HG03095 (cell line): ENCODE measurements at regions not wholly inside any gene's neighbourhood (a gene's known extent, or its start where the extent isn't known, plus 50 kb on each side); places are given as distances from the start of the nearest gene placed in this dataset.

Source experiments
- ATAC-seq: cut with Tn5 transposase; IDR thresholded peaks from one replicate; pipeline ENCODE4 v1.9.1; 2021; ENCODE audit warnings: moderate library complexity; ENCODE audit not compliant: unreplicated experiment

- ATAC-seq = no peak
These were observed 56.5 kb upstream of the SLC6A11 start for GRCh38 chr3:10759495-10759894.

DNA sequence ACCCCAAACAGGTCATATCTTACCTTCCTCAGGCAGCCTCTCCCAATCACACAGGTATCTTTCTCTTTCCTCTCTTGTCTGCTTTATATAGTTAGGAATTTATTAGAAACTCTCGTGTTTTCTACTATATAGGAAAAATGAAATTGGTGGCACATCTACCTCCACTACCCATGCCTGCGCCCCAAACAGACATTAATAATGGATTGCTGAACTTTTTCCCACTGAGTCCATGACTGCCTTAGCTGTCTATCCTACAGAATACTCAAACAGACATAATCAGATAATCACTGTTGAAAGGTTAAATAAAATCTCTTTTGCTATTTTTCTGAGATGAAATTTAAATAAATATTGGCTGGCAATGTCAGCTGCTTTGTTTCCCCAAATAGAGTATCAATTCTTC, 55.8 kb upstream of the SLC6A11 start:
- ATAC-seq = no peak

GRCh38 chr3:10761583-10761982, 54.4 kb upstream of the SLC6A11 start:
- ATAC-seq = no peak

- no peak for ATAC-seq
These were observed 53.9 kb upstream of the SLC6A11 start for GRCh38 chr3:10762116-10762515.

GRCh38 chr3:10762611-10763247, 53.3 kb upstream of the SLC6A11 start:
- ATAC-seq = no peak

DNA sequence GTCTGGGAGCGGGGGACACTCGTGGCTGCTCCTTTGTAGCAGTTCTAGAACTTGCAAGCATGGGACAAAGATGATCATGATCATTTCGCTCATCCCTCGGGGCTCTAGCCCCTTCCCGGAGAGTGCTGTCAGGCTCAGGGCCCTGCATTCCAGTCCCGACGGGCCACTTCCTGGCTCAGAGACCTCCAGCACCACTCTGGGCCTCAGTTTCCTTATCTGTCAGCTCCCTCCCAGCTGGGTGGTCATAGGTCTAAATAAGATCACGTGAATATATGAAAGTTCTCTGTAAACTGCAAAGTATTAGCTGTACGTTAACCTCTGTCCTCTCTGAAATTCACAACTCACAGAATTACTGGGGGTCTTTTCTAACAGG, 52.8 kb upstream of the SLC6A11 start:
- ATAC-seq = no peak

GRCh38 chr3:10763817-10764258, 52.2 kb upstream of the SLC6A11 start:
- no peak for ATAC-seq

DNA sequence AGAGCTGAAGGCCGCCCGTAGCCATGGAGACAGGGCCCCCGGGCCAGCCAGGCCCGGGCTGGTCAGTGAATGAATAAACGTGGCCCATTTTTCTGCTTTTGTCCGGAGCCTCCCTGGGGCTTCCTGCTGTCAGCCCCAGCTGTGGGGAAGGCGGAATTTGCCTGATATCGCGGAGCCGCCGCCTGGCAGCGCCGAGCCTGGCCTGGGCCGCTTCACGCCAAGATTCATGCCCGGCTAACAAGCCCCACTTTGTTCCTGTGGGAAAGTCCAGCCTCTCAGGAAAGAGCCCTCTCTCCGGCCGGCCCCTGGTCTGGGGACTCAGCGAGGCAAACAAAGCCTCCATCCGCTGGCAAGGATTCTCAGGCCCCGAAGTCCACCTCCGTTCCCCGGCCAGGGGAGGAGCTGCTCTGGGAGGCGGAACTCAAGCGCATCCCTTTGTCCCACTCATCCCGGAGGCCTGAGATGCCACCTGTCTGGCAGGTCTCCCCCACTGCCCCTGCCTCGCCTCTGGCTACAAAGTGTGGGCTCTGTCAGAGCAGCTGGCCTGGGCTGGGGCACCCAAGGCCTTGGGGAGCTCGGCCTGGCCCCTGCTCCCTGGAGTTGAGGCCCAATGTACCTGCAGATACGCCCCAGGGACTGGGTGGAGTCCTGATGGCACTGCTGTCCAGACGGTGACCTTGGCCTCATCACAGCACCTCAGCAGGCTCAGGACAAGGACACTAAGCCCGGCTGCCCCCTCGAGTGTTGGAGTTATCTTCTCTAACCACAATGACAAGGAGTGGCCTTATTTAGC, 51.6 kb upstream of the SLC6A11 start:
- no peak for ATAC-seq

DNA sequence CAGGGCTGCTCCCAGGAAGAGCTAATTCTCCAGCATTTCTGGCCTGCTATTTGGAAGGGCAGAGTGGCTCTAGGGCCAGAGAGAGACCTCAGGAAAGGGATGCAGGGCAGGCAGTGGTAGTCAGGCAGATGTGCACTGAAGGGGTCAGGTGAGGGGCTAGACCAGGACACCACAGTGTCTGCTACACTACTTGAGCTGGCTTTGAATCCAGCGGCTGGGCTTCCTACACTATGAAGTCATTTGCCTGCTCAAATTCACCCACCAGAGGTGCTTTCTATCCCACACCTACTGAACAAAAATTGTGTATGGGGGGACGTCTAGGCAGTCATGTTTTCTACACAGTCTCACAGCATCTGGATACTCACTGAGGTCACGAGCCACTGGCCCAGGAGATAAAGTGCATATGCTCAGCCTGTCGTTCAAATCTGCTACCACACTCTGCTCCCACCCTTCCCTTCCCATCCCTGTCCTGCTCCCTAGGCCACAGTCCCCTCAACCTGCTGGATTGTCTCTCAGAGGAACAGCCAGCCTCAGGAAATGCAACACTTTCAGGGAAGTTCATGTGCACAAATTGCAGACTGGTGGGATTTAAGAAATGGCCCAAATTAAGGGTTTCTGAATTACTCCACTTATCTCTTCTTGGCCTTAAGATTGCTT, 49.9 kb upstream of the SLC6A11 start:
- ATAC-seq = no peak
